ENCODE measurements at regions not wholly inside any gene's neighbourhood (a gene's known extent, or its start where the extent isn't known, plus 50 kb on each side); places are given as distances from the start of the nearest gene placed in this dataset.

GRCh38 chr14:101709962-101710931, 51.3 kb upstream of the PPP2R5C start:
- no peak overlapping the region for H3K9ac ChIP-seq (replicated peaks; ENCODE audit: extremely low read depth, insufficient read depth, low read length)
- CTCF ChIA-PET = interaction anchor here (0.7 to 1.5 kb wide), 4 partner anchors 12 to 238 kb away, joined by 3 to 4 read pairs (median 3); no protein-coding TSS in a partner anchor
- no peaks in the 10 kb centered on the region for H3K36me3 ChIP-seq (ENCODE audit: control insufficient read depth in 2 of 2, extremely low read depth in 1 of 2, insufficient read depth in 2 of 2, low read length in 2 of 2)
- intact Hi-C loops (cut with micrococcal nuclease) = loop anchor here (10.0 kb wide), 1 partner anchor 385 kb away; no protein-coding TSS in a partner anchor
- no peak overlapping the region for H3K4me3 ChIP-seq (replicated peaks in 1 of 3; ENCODE audit: insufficient read depth in 1 of 3, low read depth in 1 of 3, low read length in 3 of 3)
- dilution Hi-C loops (cut with MboI; ENCODE audit: extremely low pct_ligation_motif_present, low sequenced_read_pairs) = no loop called here
- no peaks in the 10 kb centered on the region for H3K9me1 ChIP-seq (replicated peaks; ENCODE audit: control insufficient read depth, extremely low read depth, insufficient read depth, low read length)
- H3K4me1 ChIP-seq (ENCODE audit: control insufficient read depth, extremely low read depth, insufficient read depth, low read length) = no peaks in the 10 kb centered on the region
- H3K4me2 ChIP-seq (ENCODE audit: insufficient read depth, low read length) = no peak overlapping the region
- BruUV-seq (replicated peaks) = no TSS peak
- FAIRE-seq (no peak), DNase-seq (ENCODE audit: low read depth, low spot score) (no peak)
- no peaks in the 10 kb centered on the region for H3K79me2 ChIP-seq (ENCODE audit: control insufficient read depth, insufficient read depth, low read length)
- no peak for TF ChIP-seq POLR2A (IDR thresholded peaks at IDR 0.05; ENCODE audit: low read depth, low read length)
- no peak for TF ChIP-seq FOS (IDR thresholded peaks at IDR 0.05; ENCODE audit: borderline replicate concordance, insufficient read depth, low read length)
- no peak for TF ChIP-seq MYC (IDR thresholded peaks at IDR 0.05; ENCODE audit: low read depth, low read length)
- TF ChIP-seq, protein P1, sequence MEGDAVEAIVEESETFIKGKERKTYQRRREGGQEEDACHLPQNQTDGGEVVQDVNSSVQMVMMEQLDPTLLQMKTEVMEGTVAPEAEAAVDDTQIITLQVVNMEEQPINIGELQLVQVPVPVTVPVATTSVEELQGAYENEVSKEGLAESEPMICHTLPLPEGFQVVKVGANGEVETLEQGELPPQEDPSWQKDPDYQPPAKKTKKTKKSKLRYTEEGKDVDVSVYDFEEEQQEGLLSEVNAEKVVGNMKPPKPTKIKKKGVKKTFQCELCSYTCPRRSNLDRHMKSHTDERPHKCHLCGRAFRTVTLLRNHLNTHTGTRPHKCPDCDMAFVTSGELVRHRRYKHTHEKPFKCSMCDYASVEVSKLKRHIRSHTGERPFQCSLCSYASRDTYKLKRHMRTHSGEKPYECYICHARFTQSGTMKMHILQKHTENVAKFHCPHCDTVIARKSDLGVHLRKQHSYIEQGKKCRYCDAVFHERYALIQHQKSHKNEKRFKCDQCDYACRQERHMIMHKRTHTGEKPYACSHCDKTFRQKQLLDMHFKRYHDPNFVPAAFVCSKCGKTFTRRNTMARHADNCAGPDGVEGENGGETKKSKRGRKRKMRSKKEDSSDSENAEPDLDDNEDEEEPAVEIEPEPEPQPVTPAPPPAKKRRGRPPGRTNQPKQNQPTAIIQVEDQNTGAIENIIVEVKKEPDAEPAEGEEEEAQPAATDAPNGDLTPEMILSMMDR (IDR thresholded peaks at IDR 0.05; ENCODE audit: extremely low read depth in 1 of 2, insufficient read depth in 1 of 2, low read depth in 1 of 2, low read length in 2 of 2) = no peak
- TF ChIP-seq JUN (IDR thresholded peaks at IDR 0.05; ENCODE audit: borderline replicate concordance, insufficient read depth, insufficient read length, low read depth) = no peak
- no peak for TF ChIP-seq GATA2 (IDR thresholded peaks at IDR 0.05; ENCODE audit: insufficient read depth, insufficient read length, low read depth, low read length)
- TF ChIP-seq POLR2AphosphoS5 (IDR thresholded peaks at IDR 0.05; ENCODE audit: insufficient read depth, low read depth, low read length) = no peak
- POLR2A ChIA-PET = interaction anchor here (0.5 kb wide), 1 partner anchor 15 kb away, joined by 4 read pairs; no protein-coding TSS in a partner anchor
- H4K20me1 ChIP-seq (replicated peaks; ENCODE audit: control insufficient read depth, extremely low read depth, insufficient read depth, low read length) = no peaks in the 10 kb centered on the region
- H2AFZ ChIP-seq (ENCODE audit: low read depth, low read length) = no peak overlapping the region
- H3K27ac ChIP-seq (ENCODE audit: insufficient read depth, low read depth, low read length) = no peak overlapping the region
- peaks cover 7 to 17% of the 10 kb centered on the region in 2 experiments for H3K27me3 ChIP-seq (ENCODE audit: control insufficient read depth in 2 of 2, insufficient read depth in 2 of 2, low read length in 2 of 2)
- H3K9me3 ChIP-seq (replicated peaks; ENCODE audit: control insufficient read depth, insufficient read depth, low read length) = no peaks in the 10 kb centered on the region

Measured in endothelial cell of umbilical vein (primary cell).